HG03469 (cell line): ENCODE measurements at regions not wholly inside any gene's neighbourhood (a gene's known extent, or its start where the extent isn't known, plus 50 kb on each side); places are given as distances from the start of the nearest gene placed in this dataset.

Experiments used
- ATAC-seq: cut with Tn5 transposase; IDR thresholded peaks from one replicate; pipeline ENCODE4 v1.9.1; 2021; ENCODE audit warnings: mild to moderate bottlenecking, moderate library complexity, moderate number of reproducible peaks; ENCODE audit not compliant: unreplicated experiment

DNA sequence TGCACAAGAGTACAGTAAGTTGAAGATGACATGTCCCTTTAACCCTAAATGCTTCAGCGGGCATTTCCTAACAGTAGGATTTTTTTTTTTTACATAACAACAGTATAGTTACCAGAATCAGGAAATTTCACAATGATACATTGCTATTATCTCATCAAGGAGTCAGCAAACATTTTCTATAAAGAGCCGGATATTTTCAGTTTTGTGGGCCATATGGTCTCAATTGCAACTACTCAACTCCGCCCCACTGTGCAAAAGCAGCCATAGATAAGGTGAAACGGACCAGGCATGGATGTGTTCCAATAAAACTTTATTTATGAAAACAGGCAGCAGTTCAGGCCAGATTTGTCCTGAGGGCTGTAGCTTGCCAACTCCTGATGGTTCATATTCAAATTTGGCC is 130.6 kb downstream of the SMAD6 start:
- no peak for ATAC-seq

DNA sequence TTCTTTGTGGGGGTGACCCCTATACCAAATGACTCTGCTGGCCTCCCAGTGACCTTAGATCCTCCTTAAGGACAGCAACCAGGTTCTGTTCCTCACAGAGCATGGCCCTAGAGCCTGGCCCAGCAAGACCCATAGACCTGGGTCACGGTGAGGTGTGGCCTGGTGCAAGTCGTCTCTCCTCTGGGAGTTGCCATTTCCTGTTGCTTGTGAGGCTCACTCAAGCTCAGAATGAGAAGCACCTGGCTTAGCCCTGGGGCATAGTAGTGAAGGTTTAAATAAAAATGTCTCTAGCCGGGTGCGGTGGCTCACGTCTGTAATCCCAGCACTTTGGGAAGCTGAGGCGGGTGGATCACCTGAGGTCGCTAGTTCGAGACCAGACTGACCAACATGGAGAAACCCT is 131.3 kb downstream of the SMAD6 start:
- ATAC-seq, result no peak

DNA sequence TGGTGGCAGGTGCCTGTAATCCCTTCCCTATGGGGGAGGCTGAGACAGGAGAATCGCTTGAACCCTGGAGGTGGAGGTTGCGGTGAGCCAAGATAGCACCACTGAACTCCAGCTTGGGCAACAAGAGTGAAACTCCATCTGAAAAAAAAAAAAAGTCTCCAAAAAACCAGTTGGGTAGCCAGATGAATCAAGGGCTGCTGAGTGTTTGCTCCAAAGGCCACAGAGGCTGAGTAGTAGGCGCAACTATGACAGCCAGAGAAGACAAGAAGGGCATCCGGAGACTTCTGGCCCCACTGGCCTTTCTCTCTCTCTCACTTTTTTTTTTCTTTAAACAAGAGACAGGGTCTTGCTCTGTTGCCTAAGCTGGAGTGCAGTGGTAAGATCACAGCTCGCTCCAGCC is 131.8 kb downstream of the SMAD6 start:
- no peak for ATAC-seq

DNA sequence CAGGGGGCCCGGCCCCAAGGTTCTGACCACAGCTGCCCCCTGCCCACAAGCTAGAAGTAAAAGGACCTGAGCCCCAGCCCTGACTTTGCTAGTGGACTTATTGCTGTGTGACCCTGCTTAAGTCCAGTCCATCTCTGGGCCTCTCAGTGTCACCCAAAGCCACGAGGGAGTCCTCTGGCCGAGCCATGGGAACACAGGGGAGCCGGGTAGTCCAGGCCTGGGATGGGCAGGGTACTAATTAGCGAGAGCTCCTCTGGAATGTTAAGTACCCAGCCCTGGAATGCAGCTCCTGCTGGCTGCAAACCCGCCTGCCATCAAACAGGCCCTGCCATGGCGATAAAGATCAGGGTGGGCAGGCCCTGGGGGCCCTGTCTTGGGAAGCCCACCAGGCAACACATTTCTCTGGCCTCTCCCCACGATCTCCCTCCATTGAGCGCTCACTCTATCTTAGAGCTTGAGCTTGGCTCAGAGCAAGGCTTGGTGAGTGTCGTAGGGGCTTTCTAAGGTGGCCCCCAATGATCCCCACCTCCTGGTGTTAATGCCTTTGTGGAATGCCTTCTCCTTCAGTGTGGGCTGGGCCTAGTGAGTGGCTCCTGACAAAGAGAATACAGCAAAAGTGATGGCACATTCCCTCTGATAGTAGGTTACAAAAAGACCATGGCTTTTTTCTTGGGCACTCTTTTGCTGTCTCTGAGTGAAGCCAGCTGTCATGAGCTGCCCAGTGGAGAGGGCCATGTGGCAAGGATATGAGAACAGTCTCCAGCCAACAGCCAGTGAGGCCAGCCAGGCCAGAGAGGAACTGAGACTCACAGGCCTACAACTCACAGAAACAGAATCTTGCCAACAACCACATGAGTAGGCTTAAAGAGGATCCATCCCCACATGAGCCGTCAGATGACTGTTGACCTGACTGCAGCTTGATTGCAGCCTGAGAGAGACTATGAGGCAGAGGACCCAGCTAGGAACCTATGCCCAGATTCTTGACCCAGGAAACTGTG is 133.1 kb downstream of the SMAD6 start:
- no peak for ATAC-seq

DNA sequence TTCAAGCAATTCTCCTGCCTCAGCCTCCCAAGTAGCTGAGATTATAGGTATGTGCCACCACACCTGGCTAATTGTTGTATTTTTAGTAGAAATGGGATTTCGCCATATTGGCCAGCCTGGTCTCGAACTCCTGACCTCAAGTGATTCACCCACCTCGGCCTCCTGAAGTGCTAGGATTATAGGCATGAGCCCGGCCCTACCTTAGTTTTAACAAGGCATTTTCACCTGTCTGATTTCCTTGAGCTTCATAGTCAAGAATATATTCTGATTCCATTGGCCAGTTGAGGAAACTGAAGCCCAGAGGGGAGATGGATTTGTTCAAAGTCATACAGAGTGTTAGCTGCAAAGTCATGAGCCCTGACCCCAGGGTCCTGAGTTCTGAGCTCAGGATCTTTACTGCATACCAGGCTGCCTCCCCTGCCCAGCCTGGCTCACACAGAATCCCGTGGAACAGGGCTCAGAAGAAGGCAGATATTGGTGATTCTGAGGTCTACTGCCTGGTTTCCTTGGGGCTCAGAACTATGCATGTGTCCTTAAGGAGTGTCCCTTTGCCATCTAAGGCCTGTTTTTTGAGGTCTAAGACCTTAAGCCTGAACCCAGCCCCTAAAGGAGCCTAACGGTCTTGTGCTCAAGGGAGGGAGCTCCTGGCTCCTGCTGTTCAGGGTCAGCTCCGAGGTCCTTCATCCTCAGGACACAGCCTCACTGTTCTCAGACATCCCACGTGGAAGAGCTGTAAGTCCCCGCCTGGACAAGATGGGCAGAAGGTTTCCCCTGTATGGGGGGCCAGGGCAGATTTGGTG is 134.4 kb downstream of the SMAD6 start:
- ATAC-seq, result no peak

DNA sequence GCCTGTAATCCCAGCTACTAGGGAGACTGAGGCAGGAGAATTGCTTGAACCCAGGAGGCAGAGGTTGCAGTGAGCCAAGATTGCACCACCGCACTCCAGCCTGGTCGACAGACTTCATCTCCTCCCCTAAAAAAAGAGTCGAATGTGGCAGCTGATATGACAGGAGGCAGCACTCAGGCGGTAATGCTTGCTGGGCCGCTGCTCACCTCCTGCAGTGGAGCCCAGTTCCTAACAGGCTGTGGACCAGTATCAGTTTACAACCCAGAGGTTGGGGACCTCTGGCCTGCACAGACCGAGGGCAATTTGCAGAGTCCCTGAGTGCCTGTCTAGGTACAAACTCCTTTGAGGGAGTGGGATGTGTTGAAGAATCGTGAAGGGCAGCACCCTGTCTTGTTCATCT is 136.2 kb downstream of the SMAD6 start:
- no peak for ATAC-seq

DNA sequence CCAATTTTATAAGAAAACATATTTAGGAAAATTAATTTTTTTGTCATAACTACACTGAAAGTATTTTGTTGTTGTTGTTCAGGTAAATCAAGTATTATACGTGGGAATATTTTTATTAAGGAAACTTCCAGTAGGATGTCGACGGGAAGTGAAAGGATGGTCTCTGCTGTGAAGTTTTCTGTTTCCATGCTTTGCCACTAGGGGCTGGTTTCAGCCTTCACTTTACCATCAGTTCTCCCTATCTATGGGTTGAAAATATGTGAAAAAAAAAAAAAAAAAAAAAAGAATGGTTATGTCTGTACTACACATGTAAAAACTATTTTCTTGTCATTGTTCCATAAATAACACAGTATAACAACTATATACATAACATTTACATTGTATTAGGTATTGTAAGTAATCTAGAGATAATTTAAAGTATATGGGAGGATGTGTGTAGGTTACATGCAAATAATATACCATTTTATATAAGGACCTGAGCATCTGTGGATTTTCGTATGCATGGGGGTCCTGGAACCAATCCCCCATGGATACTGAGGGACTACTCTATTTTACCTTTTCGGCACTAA is 136.7 kb downstream of the SMAD6 start:
- ATAC-seq, result no peak

DNA sequence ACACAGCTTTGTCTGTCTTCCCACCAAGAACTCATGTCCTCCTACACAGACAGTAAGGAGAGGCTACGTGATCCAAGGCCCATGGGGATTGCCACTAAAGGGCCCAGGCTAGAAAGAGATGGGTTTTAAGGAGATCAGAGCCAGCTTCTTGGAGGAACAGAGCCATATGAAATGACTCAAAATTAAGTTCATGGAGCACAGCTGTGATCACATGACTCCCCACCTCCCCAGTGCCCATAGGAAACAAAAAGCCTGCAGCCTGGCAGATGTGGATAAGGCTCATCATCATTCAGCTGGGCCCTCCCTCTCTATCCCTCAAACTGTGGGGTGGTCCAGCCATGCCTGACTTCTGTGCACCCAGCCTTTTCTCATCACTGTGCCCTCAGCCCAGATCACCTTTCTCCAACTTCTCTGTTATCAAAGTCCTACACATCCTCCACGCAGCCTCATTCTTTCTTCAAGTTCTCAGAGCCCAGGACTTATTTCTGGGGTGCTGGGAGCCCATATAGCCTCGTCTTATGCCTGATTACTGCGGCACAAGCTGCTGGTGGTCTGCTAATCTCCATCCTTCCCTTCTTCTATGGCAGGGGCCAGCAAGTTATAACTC is 137.6 kb downstream of the SMAD6 start:
- ATAC-seq, result no peak

DNA sequence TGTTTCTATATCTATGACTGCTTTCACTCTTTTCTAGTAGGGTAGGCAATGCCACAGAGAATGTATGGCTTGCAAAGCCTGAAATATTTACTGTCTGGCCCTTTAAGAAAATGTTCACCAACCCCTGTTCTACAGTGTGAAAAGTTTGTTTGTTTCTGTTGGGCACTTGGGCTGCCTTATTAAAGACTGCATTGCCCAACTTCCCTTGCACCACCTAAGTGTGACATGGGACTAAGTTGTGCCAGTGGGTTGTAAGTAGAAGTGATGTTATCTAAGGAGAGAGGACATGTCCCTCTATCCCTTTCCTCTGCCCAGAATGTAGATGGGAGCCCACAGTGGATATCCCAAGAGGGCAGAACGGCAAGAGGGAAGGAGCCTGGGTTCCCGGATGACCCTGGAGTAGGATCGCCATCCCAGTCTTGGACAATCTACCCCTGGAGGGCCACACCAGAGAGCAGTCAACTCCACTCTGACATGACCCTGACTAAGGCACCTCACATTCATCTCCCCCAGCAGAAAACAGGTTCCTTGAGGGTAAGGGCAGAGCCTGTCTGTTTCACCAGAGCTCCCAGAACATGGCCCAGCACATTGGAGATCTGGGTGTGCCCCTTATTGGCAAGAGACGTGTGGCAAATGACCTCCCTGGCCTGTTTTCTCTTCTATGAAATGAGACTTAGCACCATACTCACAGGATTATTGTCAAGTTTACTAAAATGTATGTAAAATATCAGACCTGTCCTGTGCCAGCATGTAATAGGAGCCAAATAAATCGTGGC is 138.8 kb downstream of the SMAD6 start:
- ATAC-seq, result no peak

DNA sequence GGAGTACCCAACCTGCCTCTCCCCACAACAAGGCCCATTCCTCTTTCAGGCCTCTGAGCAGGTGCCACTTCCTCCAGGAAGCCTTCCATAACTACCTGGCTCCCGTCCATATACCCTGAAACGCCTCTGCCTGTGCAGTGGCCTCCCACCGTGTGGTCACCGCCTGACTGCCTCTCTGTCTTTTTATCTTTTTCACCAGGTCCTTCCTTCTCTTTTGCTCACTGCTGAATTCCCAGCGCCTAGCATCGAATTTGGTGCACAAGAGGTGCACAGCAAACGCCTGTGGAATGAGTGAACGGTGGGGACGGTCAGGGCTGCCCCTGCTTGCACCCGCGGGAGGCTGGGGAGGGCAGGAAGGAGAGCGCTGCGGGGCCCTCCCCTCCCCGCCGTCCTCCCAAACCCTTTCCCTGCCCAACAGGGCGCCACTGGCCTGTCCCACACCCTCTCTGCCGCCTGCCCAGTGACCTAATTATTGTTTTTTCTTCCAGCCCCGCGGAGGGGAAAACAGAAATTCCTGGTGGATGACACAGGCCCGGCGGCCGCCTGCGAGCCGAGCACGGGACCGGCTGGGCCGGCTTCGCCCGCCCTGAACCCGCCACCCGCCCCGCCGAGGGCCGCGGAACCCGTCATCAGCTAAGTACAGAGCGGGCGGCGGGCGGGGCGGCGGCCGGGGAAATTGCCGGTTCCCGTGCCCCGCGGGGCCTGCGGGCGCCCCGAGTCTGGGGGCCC is 140.1 kb downstream of the SMAD6 start:
- ATAC-seq, result no peak

DNA sequence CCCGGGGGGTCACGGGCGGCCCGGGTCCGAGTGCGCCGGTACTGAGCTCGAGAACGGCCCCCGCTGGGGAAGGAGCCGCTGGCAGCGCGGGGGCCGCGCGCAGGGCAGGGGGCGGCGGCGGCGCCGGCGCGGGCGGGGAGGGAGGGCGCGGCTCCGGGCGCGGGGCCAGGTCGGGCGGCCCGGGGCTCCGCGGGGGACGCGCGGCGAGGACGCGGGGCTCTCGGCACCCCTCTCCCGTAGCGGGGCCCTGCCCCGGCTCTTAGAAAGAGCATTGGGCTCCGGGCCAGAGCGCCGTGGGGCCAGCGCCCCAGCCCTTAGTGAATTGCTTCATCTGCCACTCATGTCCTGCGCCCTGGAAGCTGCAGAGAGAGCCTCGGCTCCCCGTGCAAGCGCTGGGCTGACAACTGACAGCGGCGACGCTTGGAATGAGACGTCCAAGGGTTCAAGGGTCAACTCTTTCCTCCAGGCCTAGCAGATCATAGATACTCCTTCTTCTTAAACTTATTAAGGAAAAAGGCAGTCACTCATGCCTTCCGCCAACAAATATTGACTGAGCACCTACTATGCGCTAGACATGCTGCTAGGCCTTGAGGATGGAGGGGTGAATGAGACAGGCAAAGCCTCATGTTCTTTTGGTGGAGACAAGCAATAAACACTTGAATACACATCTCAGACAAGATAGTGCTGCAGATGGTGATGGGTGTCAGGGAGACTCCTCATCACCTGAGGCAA is 140.8 kb downstream of the SMAD6 start:
- ATAC-seq, result no peak

DNA sequence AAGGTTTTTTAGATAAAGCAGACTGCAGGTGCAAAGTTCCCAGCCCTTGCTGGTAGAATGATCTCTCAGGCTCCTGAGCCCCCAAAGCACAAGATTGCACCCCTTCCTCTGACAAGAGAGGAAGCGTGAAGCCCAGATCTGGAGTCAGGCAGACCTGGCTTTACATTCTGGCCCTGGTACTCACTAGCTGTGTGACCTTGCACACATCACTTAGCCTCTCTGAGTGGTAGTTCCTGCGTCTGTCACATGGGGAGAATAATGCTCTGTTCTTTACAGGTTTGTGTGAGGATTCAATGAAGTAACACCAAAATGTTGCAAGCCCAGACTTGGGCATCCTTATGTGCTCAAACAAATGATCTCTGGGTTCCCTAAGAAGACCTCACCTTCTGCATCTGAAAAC is 141.5 kb downstream of the SMAD6 start:
- ATAC-seq, result no peak

DNA sequence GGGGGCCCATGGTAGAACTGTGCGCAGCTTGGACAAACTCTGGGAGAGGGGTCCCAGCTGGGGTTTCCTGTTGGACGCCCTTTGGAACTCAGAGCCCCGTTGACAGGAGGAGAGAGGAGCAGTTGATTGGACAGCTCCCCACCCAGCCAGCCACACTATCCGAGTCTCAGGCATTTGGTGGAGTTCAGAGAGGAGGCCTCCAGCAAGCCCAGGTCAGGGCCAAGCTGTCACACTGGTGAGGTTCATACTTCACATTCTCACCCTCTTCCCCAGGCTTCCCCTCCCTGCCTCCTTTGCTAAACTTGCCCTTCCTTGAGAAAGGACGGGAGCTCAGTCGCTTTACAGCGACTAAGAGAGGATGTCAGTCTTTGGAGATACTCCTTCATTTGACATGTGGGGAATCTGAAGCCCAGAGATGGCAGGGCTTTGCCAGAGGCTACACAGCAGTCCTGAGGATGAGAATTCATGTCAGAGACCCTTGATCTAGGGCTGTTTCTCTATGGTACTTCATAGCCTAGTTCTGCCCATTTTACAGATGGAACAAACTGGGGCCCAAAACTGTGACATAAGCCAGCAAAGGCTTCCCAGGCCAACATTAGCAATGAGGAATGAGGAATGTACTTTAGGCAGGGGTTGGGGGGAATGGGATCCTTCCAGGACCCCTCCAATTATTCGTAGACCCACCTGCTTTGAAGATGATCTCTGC is 142.2 kb downstream of the SMAD6 start:
- no peak for ATAC-seq

DNA sequence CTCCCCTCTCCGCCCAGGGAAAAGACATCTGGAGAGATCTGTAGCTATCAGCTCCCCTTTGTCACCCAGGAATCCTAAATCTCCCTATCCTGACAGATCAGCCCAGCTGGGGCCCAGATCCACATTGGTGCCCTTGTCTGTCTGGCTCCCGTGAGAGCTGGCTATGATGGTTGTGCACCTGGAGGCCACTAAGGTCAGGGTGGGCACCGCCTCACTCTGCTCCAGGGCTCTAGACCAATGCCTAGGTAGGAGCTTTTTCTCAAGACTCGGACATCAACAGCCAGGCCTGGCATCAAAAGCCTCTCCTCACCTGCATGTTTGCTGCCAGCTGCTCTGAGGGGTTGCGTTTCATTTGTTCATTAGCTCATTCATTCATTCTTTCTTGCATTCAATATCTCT is 142.7 kb downstream of the SMAD6 start:
- ATAC-seq, result no peak

DNA sequence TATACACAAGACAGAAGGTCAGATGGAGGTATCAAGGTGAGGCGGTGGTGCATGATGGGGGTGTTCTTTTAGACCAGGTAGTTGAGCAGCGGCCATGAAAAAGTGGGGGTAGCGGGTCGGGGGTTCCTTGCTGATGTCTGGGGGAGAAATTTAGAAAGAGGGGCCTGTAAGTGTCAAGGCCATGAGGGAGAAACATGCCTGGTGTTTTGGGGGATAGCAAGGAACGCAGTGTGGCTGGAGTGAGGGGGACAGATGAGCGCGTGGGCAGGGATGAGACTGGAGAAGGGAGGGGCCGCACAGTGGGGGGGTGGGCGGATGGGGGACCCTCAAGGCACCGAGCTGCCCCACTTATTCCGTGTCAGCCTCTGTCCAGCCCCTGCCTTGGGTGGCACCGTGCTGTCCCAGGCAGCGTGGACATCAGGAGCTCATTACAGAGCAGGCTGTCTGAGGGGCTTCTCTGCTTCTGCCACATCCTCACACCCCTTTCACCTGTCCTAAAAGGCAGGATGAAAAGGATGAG is 143.3 kb downstream of the SMAD6 start:
- ATAC-seq, result no peak

DNA sequence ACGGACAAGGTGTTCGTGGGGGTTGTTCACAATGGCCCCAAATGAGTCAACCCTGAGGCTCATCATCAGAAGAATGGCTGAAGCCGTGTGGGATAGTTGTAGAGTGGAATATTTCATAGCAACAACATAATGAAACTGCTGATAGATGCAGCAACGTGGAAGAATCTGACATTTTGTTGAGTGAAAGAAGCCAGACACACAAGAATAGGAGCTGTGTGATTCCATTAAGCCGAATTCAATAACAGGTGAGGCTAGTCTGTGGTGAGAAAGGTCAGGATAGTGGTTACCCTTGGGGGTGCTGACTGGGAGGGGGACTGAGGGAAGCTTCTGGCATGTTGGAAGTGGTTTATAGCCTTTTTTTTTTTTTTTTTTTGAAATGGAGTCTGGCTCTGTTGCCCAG is 144.0 kb downstream of the SMAD6 start:
- ATAC-seq, result no peak

DNA sequence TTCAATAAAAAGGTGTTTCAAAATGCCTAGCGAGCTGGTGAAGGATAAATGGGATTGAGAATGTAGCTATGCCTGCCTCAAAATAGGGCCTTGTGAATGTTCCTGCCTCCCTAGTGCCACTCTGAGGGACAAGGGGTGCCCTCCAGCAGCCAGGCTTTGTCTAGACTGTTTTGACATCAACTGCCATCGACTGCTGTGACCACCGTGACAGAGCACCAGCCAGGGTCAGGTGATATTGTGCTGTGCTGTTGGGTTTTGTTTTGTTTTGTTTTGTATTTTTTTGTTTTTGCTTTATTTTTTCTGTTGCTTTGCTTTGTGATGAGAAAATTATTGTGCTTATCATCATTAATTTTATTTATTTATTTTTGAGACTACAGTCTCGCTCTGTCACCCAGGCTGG is 144.8 kb downstream of the SMAD6 start:
- no peak for ATAC-seq

DNA sequence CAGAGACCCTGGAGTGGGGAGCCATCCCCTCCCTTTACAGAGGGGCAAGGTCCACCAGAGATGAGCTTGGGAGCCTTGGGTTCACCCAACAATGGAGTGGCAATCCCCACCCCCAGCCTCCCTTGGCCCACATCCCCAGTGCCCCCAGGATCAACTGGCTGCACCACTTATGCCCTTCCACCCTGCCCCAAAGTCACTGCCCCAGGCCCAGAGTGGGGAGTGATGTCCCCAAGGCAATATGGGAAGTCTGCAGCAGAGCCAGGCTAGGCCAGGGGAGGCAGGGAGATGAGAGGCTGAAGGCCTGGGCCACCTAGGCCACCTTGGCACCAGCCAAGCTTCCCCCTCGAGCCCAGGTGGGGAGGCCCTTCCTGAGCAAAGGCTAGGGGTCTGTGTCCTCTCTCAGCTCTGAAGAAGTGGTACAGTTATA is 145.5 kb downstream of the SMAD6 start:
- ATAC-seq, result no peak
